OCI-LY7 (cell line): ENCODE measurements at regions not wholly inside any gene's neighbourhood (a gene's known extent, or its start where the extent isn't known, plus 50 kb on each side); places are given as distances from the start of the nearest gene placed in this dataset.

Source experiments
- BruUV-seq: library from RNA; stranded (reverse); fragments of 400-500 nt; replicated peaks from 2 replicates; lab custom pipeline; 2021; lab: Mats Ljungman, UMichigan
- CTCF ChIA-PET: fragments of 300-600 bp; sonication (Branson Sonifier 250); formaldehyde crosslinking; loops from one replicate; lab custom pipeline; 2022; ENCODE audit warnings: antibody characterized with exemption; ENCODE audit not compliant: unreplicated experiment; lab: Charles Lee
- POLR2A ChIA-PET: fragments of 300-600 bp; sonication (Branson Sonifier 250); formaldehyde crosslinking; loops from one replicate; lab custom pipeline; 2022; ENCODE audit warnings: antibody characterized with exemption; lab: Charles Lee
- DNase-seq: peaks from one replicate; pipeline ENCODE4 v3.0.0-alpha.2; 2015; ENCODE audit warnings: low spot score
- H2AFZ ChIP-seq: fragments of 200-600 bp; sonication (generic), shearing (Covaris generic); 2 replicates; pipeline ENCODE4 v1.6.1; 2014; ENCODE audit warnings: mild to moderate bottlenecking, antibody characterized with exemption, low read length, moderate library complexity
- H3K27ac ChIP-seq: fragments of 200-600 bp; sonication (generic); 2 replicates; pipeline ENCODE4 v1.5.1; 2014; ENCODE audit warnings: mixed run types, low read depth, mild to moderate bottlenecking, moderate library complexity, low read length, inconsistent platforms; ENCODE audit not compliant: poor library complexity, severe bottlenecking
- H3K36me3 ChIP-seq: fragments of 200-600 bp; sonication (generic); 2 replicates; pipeline ENCODE4 v1.6.1; 2014; ENCODE audit warnings: mild to moderate bottlenecking, antibody characterized with exemption, low read length, moderate library complexity, mixed read lengths; ENCODE audit not compliant: insufficient read depth
- H3K4me1 ChIP-seq: fragments of 200-600 bp; sonication (generic); 2 replicates; pipeline ENCODE4 v1.5.1; 2014; ENCODE audit warnings: mild to moderate bottlenecking, low read length; ENCODE audit not compliant: insufficient read depth, poor library complexity, severe bottlenecking
- H3K4me2 ChIP-seq: fragments of 200-600 bp; sonication (generic); 2 replicates; pipeline ENCODE4 v1.6.1; 2014; ENCODE audit warnings: mild to moderate bottlenecking, low read length
- H3K4me3 ChIP-seq: fragments of 200-600 bp; sonication (generic); 2 replicates; pipeline ENCODE4 v1.5.1; 2014; ENCODE audit warnings: mild to moderate bottlenecking, low read depth, low read length; ENCODE audit not compliant: poor library complexity, severe bottlenecking
- H3K79me2 ChIP-seq: fragments of 200-600 bp; sonication (generic); 2 replicates; pipeline ENCODE4 v1.6.1; 2016; ENCODE audit warnings: low read depth, mild to moderate bottlenecking, low read length, moderate library complexity, mixed read lengths; ENCODE audit not compliant: insufficient read depth
- H3K9me2 ChIP-seq: fragments of 200-600 bp; sonication (generic); 2 replicates; pipeline ENCODE4 v1.6.1; 2016; ENCODE audit warnings: mild to moderate bottlenecking, low read length, mixed read lengths; ENCODE audit not compliant: insufficient read depth
- H3K9me3 ChIP-seq: fragments of 200-600 bp; sonication (generic); 2 replicates; pipeline ENCODE4 v1.6.1; 2014; ENCODE audit warnings: mild to moderate bottlenecking, mixed run types, low read length, mixed read lengths
- H4K20me1 ChIP-seq: fragments of 200-600 bp; sonication (generic); 2 replicates; pipeline ENCODE4 v1.6.1; 2014; ENCODE audit warnings: mild to moderate bottlenecking, antibody characterized with exemption, low read length, moderate library complexity, mixed read lengths; ENCODE audit not compliant: insufficient read depth
- CTCF ChIP-seq: fragments of 200-600 bp; sonication (generic); conservative IDR thresholded peaks from 2 replicates; pipeline ENCODE4 v1.5.1; 2014; ENCODE audit warnings: mild to moderate bottlenecking, antibody characterized with exemption, low read length, moderate library complexity, mixed read lengths
- EZH2phosphoT487 ChIP-seq: fragments of 200-600 bp; sonication (generic); IDR thresholded peaks from 2 replicates; pipeline ENCODE4 v1.6.1; 2018; ENCODE audit warnings: low read depth, borderline replicate concordance, mild to moderate bottlenecking, mixed run types, antibody characterized with exemption, low read length, moderate library complexity, mixed read lengths
- intact Hi-C: fragments of 100-400 bp; cut with micrococcal nuclease; formaldehyde crosslinking; loops from one replicate; pipeline ENCODE4 v1.10.0; 2022; ENCODE audit not compliant: unreplicated experiment

- Histone ChIP-seq H3K79me2 (no peaks in the 10 kb centered on the region), H3K4me1 (no peaks in the 10 kb centered on the region), H3K36me3 (no peaks in the 10 kb centered on the region), H3K9me2 (no peaks in the 10 kb centered on the region), H4K20me1 (no peaks in the 10 kb centered on the region), H3K9me3 (no peaks in the 10 kb centered on the region), H3K4me3 (no peak overlapping the region), H3K4me2 (no peak overlapping the region), H2AFZ (no peak overlapping the region), H3K27ac (no peak overlapping the region)
- intact Hi-C loops: no loop called here
- TF ChIP-seq CTCF (no peak), EZH2phosphoT487 (no peak)
- BruUV-seq: no TSS peak
- ChIA-PET POLR2A (interaction anchor here (0.5 to 0.7 kb wide), 3 partner anchors 28 to 1239 kb away, joined by 3 to 5 read pairs (median 3); no protein-coding TSS in a partner anchor), CTCF (no interaction called here)
- no peak for DNase-seq
These were observed 142.3 kb upstream of the JUN start for GRCh38 chr1:58926152-58926551.

- intact Hi-C loops: no loop called here
- Histone ChIP-seq H3K36me3 (no peaks in the 10 kb centered on the region), H3K79me2 (no peaks in the 10 kb centered on the region), H3K4me2 (no peak overlapping the region), H3K27ac (no peak overlapping the region), H3K9me3 (no peaks in the 10 kb centered on the region), H2AFZ (no peak overlapping the region), H3K4me1 (no peaks in the 10 kb centered on the region), H3K4me3 (no peak overlapping the region), H3K9me2 (no peaks in the 10 kb centered on the region), H4K20me1 (no peaks in the 10 kb centered on the region)
- no peak for DNase-seq
- BruUV-seq: no TSS peak
- CTCF ChIA-PET: no interaction called here
- POLR2A ChIA-PET: interaction anchor here (1.0 kb wide), 1 partner anchor 12 kb away, joined by 3 read pairs; no protein-coding TSS in a partner anchor
- TF ChIP-seq CTCF (no peak), EZH2phosphoT487 (no peak)
These were observed 143.3 kb upstream of the JUN start for GRCh38 chr1:58927041-58927721.

- no peak for TF ChIP-seq EZH2phosphoT487
- TF ChIP-seq CTCF: no peak
- Histone ChIP-seq H3K36me3 (no peaks in the 10 kb centered on the region), H2AFZ (no peak overlapping the region), H3K9me3 (no peaks in the 10 kb centered on the region), H3K4me2 (no peak overlapping the region), H3K79me2 (no peaks in the 10 kb centered on the region), H4K20me1 (no peaks in the 10 kb centered on the region), H3K4me1 (no peaks in the 10 kb centered on the region), H3K9me2 (no peaks in the 10 kb centered on the region), H3K4me3 (no peak overlapping the region), H3K27ac (no peak overlapping the region)
- intact Hi-C loops: no loop called here
- ChIA-PET POLR2A (interaction anchor here (1.0 kb wide), 1 partner anchor 11 kb away, joined by 3 read pairs; no protein-coding TSS in a partner anchor), CTCF (no interaction called here)
- BruUV-seq: no TSS peak
- DNase-seq: no peak
These were observed 143.9 kb upstream of the JUN start for GRCh38 chr1:58927722-58928085.
